Ascending aorta (tissue), 2 donors: ENCODE measurements at regions not wholly inside any gene's neighbourhood (a gene's known extent, or its start where the extent isn't known, plus 50 kb on each side); places are given as distances from the start of the nearest gene placed in this dataset.
"Not testable (repeated sequence)": the region's sequence is repeated elsewhere in the genome, so short reads cannot be mapped to it uniquely, and the experiment has no call there.

ENCODE experiments used
- DNase-seq, 2 donors: peaks; one replicate each; pipeline ENCODE4 v3.0.0-alpha.2; 2019; ENCODE audit warnings: low spot score in 2 of 2
- H3K27ac ChIP-seq, 2 donors: fragments of 200-600 bp; sonication (generic); one replicate each; pipeline ENCODE4 v1.5.1; 2016 to 2017; ENCODE audit warnings: mild to moderate bottlenecking in 1 of 2
- H3K27me3 ChIP-seq: fragments of 200-600 bp; sonication (generic); one replicate; pipeline ENCODE4 v1.5.1; 2017
- H3K36me3 ChIP-seq, 2 donors: fragments of 200-600 bp; sonication (generic); one replicate each; pipeline ENCODE4 v1.5.1; 2016
- H3K4me1 ChIP-seq, 2 donors: fragments of 200-600 bp; sonication (generic); one replicate each; pipeline ENCODE4 v1.5.1; 2016 to 2017; ENCODE audit warnings: mild to moderate bottlenecking in 1 of 2
- H3K4me3 ChIP-seq, 2 donors: fragments of 200-600 bp; sonication (generic); one replicate each; pipeline ENCODE4 v1.5.1; 2016 to 2017; ENCODE audit warnings: mild to moderate bottlenecking in 1 of 2
- H3K9me3 ChIP-seq, 2 donors: fragments of 200-600 bp; sonication (generic); one replicate each; pipeline ENCODE4 v1.5.1; 2016
- CTCF ChIP-seq, 3 experiments: fragments of 200-600 bp in 2 of 3; fragments of 450-650 bp in 1 of 3; sonication (generic) in 2 of 3; IDR thresholded peaks; one replicate each; pipeline ENCODE4 v1.5.1; 2016 to 2019; ENCODE audit warnings: antibody characterized with exemption in 3 of 3, mild to moderate bottlenecking in 1 of 3, moderate library complexity in 1 of 3
- intact Hi-C: fragments of 100-400 bp; cut with DNase I; formaldehyde crosslinking; loops from one replicate; pipeline ENCODE4 v1.15.1; 2023

GRCh38 chr5:82512025-82512424, 233.9 kb upstream of the RPS23 start:
- no peak for TF ChIP-seq CTCF (IDR thresholded peaks at IDR 0.05)
- no peaks in the 10 kb centered on the region for H3K9me3 ChIP-seq
- H3K4me1 ChIP-seq, result no peaks in the 10 kb centered on the region
- H3K36me3 ChIP-seq, result no peaks in the 10 kb centered on the region
- no peak overlapping the region for H3K27ac ChIP-seq
- intact Hi-C loops, result no loop called here
- no peak for DNase-seq
- H3K4me3 ChIP-seq, result no peak overlapping the region
- H3K27me3 ChIP-seq, result no peaks in the 10 kb centered on the region

- Histone ChIP-seq H3K4me1 (no peaks in the 10 kb centered on the region), H3K4me3 (no peak overlapping the region), H3K9me3 (no peaks in the 10 kb centered on the region), H3K27me3 (no peaks in the 10 kb centered on the region), H3K36me3 (no peaks in the 10 kb centered on the region), H3K27ac (no peak overlapping the region)
- intact Hi-C loops, result no loop called here
- no peak for TF ChIP-seq CTCF (IDR thresholded peaks at IDR 0.05)
- DNase-seq, result no peak
Observed at GRCh38 chr5:82511134-82511533, 233.0 kb upstream of the RPS23 start.

- TF ChIP-seq CTCF (IDR thresholded peaks at IDR 0.05), result no peak
Observed at GRCh38 chr5:82509762-82510161, 231.6 kb upstream of the RPS23 start.

GRCh38 chr5:82506390-82506789, 228.2 kb upstream of the RPS23 start:
- H3K4me3 ChIP-seq, DNase-seq, H3K36me3 ChIP-seq, H3K27me3 ChIP-seq, intact Hi-C loops, H3K27ac ChIP-seq, H3K4me1 ChIP-seq, H3K9me3 ChIP-seq: not testable (repeated sequence)

More at GRCh38 chr5:82509762-82510161, 231.6 kb upstream of the RPS23 start:
- Histone ChIP-seq H3K36me3 (no peaks in the 10 kb centered on the region), H3K27ac (no peak overlapping the region), H3K4me1 (no peaks in the 10 kb centered on the region), H3K27me3 (no peaks in the 10 kb centered on the region), H3K4me3 (no peak overlapping the region), H3K9me3 (no peaks in the 10 kb centered on the region)
- no peak for DNase-seq
- intact Hi-C loops, result no loop called here

- Histone ChIP-seq H3K27me3 (no peaks in the 10 kb centered on the region), H3K4me1 (no peaks in the 10 kb centered on the region), H3K9me3 (peaks cover 0 to 11% of the 10 kb centered on the region in 2 donors), H3K36me3 (no peaks in the 10 kb centered on the region), H3K27ac (peak overlapping the region; percentile 2 to 35), H3K4me3 (no peak overlapping the region)
- DNase-seq, result no peak
- TF ChIP-seq CTCF (IDR thresholded peaks at IDR 0.05), result no peak
- intact Hi-C loops, result no loop called here
Observed at GRCh38 chr5:82499725-82500244, 221.6 kb upstream of the RPS23 start.

GRCh38 chr5:82497242-82497641, 219.1 kb upstream of the RPS23 start:
- Histone ChIP-seq H3K4me3 (no peak overlapping the region), H3K9me3 (peaks cover 0 to 11% of the 10 kb centered on the region in 2 donors), H3K36me3 (no peaks in the 10 kb centered on the region), H3K4me1 (no peaks in the 10 kb centered on the region), H3K27ac (no peak overlapping the region), H3K27me3 (no peaks in the 10 kb centered on the region)
- intact Hi-C loops, result no loop called here
- no peak for TF ChIP-seq CTCF (IDR thresholded peaks at IDR 0.05)
- DNase-seq, result no peak
